ENCODE measurements at regions not wholly inside any gene's neighbourhood (a gene's known extent, or its start where the extent isn't known, plus 50 kb on each side); places are given as distances from the start of the nearest gene placed in this dataset.
"Not testable (repeated sequence)": the region's sequence is repeated elsewhere in the genome, so short reads cannot be mapped to it uniquely, and the experiment has no call there.

- no peak for DNase-seq (ENCODE audit: low spot score)
Measured at GRCh38 chr14:34300330-34300729, 161.7 kb downstream of the SPTSSA start.

GRCh38 chr14:34299360-34299759 lies 162.7 kb downstream of the SPTSSA start:
- no peak for DNase-seq (ENCODE audit: low spot score)

- peak; percentile 30 for DNase-seq (ENCODE audit: low spot score)
Measured at GRCh38 chr14:34297786-34298520, 164.1 kb downstream of the SPTSSA start.

- no peak for DNase-seq (ENCODE audit: low spot score)
Measured at GRCh38 chr14:34283590-34283989, 178.4 kb downstream of the SPTSSA start.

GRCh38 chr14:34277191-34277590 lies 184.8 kb downstream of the SPTSSA start:
- DNase-seq (ENCODE audit: low spot score) = no peak

- no peak for DNase-seq (ENCODE audit: low spot score)
Measured at GRCh38 chr14:34275530-34275929, 186.5 kb downstream of the SPTSSA start.

GRCh38 chr14:34275078-34275477 lies 187.0 kb downstream of the SPTSSA start:
- DNase-seq (ENCODE audit: low spot score) = peak; percentile 3

GRCh38 chr14:34273716-34274115 lies 188.3 kb downstream of the SPTSSA start:
- not testable (repeated sequence) for DNase-seq (ENCODE audit: low spot score)

GRCh38 chr14:34270361-34270760 lies 191.7 kb downstream of the SPTSSA start:
- DNase-seq (ENCODE audit: low spot score) = no peak

GRCh38 chr14:34266344-34266743 lies 195.7 kb downstream of the SPTSSA start:
- no peak for DNase-seq (ENCODE audit: low spot score)

- no peak for DNase-seq (ENCODE audit: low spot score)
Measured at GRCh38 chr14:34262127-34262910, 199.7 kb downstream of the SPTSSA start.

GRCh38 chr14:34259996-34260395 lies 202.0 kb downstream of the SPTSSA start:
- DNase-seq (ENCODE audit: low spot score) = no peak

- DNase-seq (ENCODE audit: low spot score) = no peak
Measured at GRCh38 chr14:34258318-34258717, 203.7 kb downstream of the SPTSSA start.

GRCh38 chr14:34257505-34257904 lies 204.5 kb downstream of the SPTSSA start:
- DNase-seq (ENCODE audit: low spot score) = no peak

GRCh38 chr14:34256223-34256622 lies 205.8 kb downstream of the SPTSSA start:
- DNase-seq (ENCODE audit: low spot score) = no peak

GRCh38 chr14:34254571-34254970 lies 207.5 kb downstream of the SPTSSA start:
- no peak for DNase-seq (ENCODE audit: low spot score)

GRCh38 chr14:34254031-34254430 lies 208.0 kb downstream of the SPTSSA start:
- no peak for DNase-seq (ENCODE audit: low spot score)

- no peak for DNase-seq (ENCODE audit: low spot score)
Measured at GRCh38 chr14:34252227-34252626, 209.8 kb downstream of the SPTSSA start.

- no peak for DNase-seq (ENCODE audit: low spot score)
Measured at GRCh38 chr14:34251662-34252061, 210.4 kb downstream of the SPTSSA start.

- DNase-seq (ENCODE audit: low spot score) = no peak
Measured at GRCh38 chr14:34250959-34251358, 211.1 kb downstream of the SPTSSA start.

GRCh38 chr14:34247605-34248004 lies 214.4 kb downstream of the SPTSSA start:
- DNase-seq (ENCODE audit: low spot score) = no peak

GRCh38 chr14:34246206-34246605 lies 215.8 kb downstream of the SPTSSA start:
- no peak for DNase-seq (ENCODE audit: low spot score)

GRCh38 chr14:34243401-34243800 lies 218.6 kb downstream of the SPTSSA start:
- DNase-seq (ENCODE audit: low spot score) = no peak

Data from LoVo (cell line).